ENCODE measurements at regions not wholly inside any gene's neighbourhood (a gene's known extent, or its start where the extent isn't known, plus 50 kb on each side); places are given as distances from the start of the nearest gene placed in this dataset.

- no peak for TF ChIP-seq TSHZ2 (CRISPR knock-in tag; IDR thresholded peaks at IDR 0.05)
- no peak for TF ChIP-seq ZNF8 (CRISPR knock-in tag; IDR thresholded peaks at IDR 0.05)
- no peak for TF ChIP-seq SNAI2 (CRISPR knock-in tag; IDR thresholded peaks at IDR 0.05)
- TF ChIP-seq CSRNP3 (CRISPR knock-in tag; IDR thresholded peaks at IDR 0.05): no peak
- TF ChIP-seq CREB5 (CRISPR knock-in tag; IDR thresholded peaks at IDR 0.05; ENCODE audit: low read depth): no peak
- TF ChIP-seq ZNF70 (CRISPR knock-in tag; IDR thresholded peaks at IDR 0.05): no peak
- no peak for TF ChIP-seq GLIS3 (CRISPR knock-in tag; IDR thresholded peaks at IDR 0.05)
- no peak for TF ChIP-seq PATZ1 (CRISPR knock-in tag; IDR thresholded peaks at IDR 0.05; ENCODE audit: borderline replicate concordance)
- TF ChIP-seq ZC3H10 (CRISPR knock-in tag; IDR thresholded peaks at IDR 0.05): no peak
- TF ChIP-seq ZFP30 (CRISPR knock-in tag; IDR thresholded peaks at IDR 0.05): no peak
- TF ChIP-seq POU6F1 (CRISPR knock-in tag; IDR thresholded peaks at IDR 0.05; ENCODE audit: borderline replicate concordance, low read depth): no peak
- TF ChIP-seq CSDC2 (CRISPR knock-in tag; IDR thresholded peaks at IDR 0.05): no peak
- no peak for TF ChIP-seq TOX (CRISPR knock-in tag; IDR thresholded peaks at IDR 0.05; ENCODE audit: borderline replicate concordance)
- TF ChIP-seq ISL1 (CRISPR knock-in tag; IDR thresholded peaks at IDR 0.05): no peak
- TF ChIP-seq PPARA (CRISPR knock-in tag; IDR thresholded peaks at IDR 0.05; ENCODE audit: borderline replicate concordance): no peak
- no peak for TF ChIP-seq RARB (CRISPR knock-in tag; IDR thresholded peaks at IDR 0.05)
- no peak for TF ChIP-seq TCF4 (CRISPR knock-in tag; IDR thresholded peaks at IDR 0.05; ENCODE audit: borderline replicate concordance)
- no peak for TF ChIP-seq ZNF565 (CRISPR knock-in tag; conservative IDR thresholded peaks at IDR 0.05; ENCODE audit: low read depth)
- ATAC-seq: no peak
Measured at GRCh38 chr9:135419106-135419505, 60.5 kb upstream of the PPP1R26 start.

- no peak for ATAC-seq
- TF ChIP-seq ARNTL (CRISPR knock-in tag; IDR thresholded peaks at IDR 0.05; ENCODE audit: borderline replicate concordance, low read depth): no peak
- TF ChIP-seq BACH2 (CRISPR knock-in tag; IDR thresholded peaks at IDR 0.05; ENCODE audit: borderline replicate concordance): no peak
- no peak for TF ChIP-seq CSRNP3 (CRISPR knock-in tag; IDR thresholded peaks at IDR 0.05)
- no peak for TF ChIP-seq ISL1 (CRISPR knock-in tag; IDR thresholded peaks at IDR 0.05)
- TF ChIP-seq ZNF8 (CRISPR knock-in tag; IDR thresholded peaks at IDR 0.05): no peak
- TF ChIP-seq ZFP30 (CRISPR knock-in tag; IDR thresholded peaks at IDR 0.05): no peak
- TF ChIP-seq GLIS3 (CRISPR knock-in tag; IDR thresholded peaks at IDR 0.05): no peak
- TF ChIP-seq POU6F1 (CRISPR knock-in tag; IDR thresholded peaks at IDR 0.05; ENCODE audit: borderline replicate concordance, low read depth): no peak
- no peak for TF ChIP-seq ZC3H10 (CRISPR knock-in tag; IDR thresholded peaks at IDR 0.05)
- TF ChIP-seq PATZ1 (CRISPR knock-in tag; IDR thresholded peaks at IDR 0.05; ENCODE audit: borderline replicate concordance): no peak
- TF ChIP-seq RARB (CRISPR knock-in tag; IDR thresholded peaks at IDR 0.05): no peak
- TF ChIP-seq CREB5 (CRISPR knock-in tag; IDR thresholded peaks at IDR 0.05; ENCODE audit: low read depth): no peak
Measured at GRCh38 chr9:135422341-135422944, 57.1 kb upstream of the PPP1R26 start.

Data from SK-N-SH treated with all-trans-retinoic acid at 6 μM for 48 hours (cell line).